SK-N-SH (cell line): ENCODE measurements at regions not wholly inside any gene's neighbourhood (a gene's known extent, or its start where the extent isn't known, plus 50 kb on each side); places are given as distances from the start of the nearest gene placed in this dataset.

ENCODE experiments used
- CTCF ChIA-PET: fragments of 300-600, 350-600 bp; formaldehyde crosslinking; extraction: SDS; loops from one replicate; lab custom pipeline; 2021; lab: Yijun Ruan, JAX
- POLR2A ChIA-PET: fragments of 350-600 bp; sonication (Branson Sonifier 250); formaldehyde crosslinking; extraction: SDS; loops from one replicate; lab custom pipeline; 2020; ENCODE audit warnings: antibody characterized with exemption, inconsistent platforms; lab: Yijun Ruan, JAX
- DNase-seq: peaks from one replicate; pipeline ENCODE4 v3.0.0; 2012
- H2AFZ ChIP-seq: fragments of 200-600 bp; sonication (generic); 2 replicates; pipeline ENCODE4 v1.8.1; 2016; ENCODE audit warnings: antibody characterized with exemption, mild to moderate bottlenecking, low read depth
- H3F3A ChIP-seq: fragments of 200-600 bp; sonication (generic); replicated peaks from 2 replicates; pipeline ENCODE3; 2016; ENCODE audit warnings: antibody characterized with exemption, mild to moderate bottlenecking; ENCODE audit not compliant: insufficient read depth
- H3K27ac ChIP-seq, 2 experiments: fragments of 200-500 bp in 1 of 2; fragments of 200-600 bp in 1 of 2; sonication (Bioruptor generic) in 1 of 2; sonication (generic), shearing (Covaris generic) in 1 of 2; 2 replicates each; pipeline versions ENCODE4 v1.5.1 to v1.6.1; 2014 to 2016; ENCODE audit warnings: low read depth in 2 of 2, inconsistent platforms in 1 of 2, low read length in 1 of 2, mild to moderate bottlenecking in 1 of 2, mixed read lengths in 1 of 2
- H3K27me3 ChIP-seq: fragments of 200-600 bp; sonication (generic), shearing (Covaris generic); 2 replicates; pipeline ENCODE4 v1.6.1; 2016; ENCODE audit warnings: mixed run types; ENCODE audit not compliant: insufficient read depth
- H3K36me3 ChIP-seq, 2 experiments: fragments of 200-500 bp in 1 of 2; fragments of 200-600 bp in 1 of 2; sonication (Bioruptor generic) in 1 of 2; sonication (generic) in 1 of 2; replicated peaks in 1 of 2; 2 replicates each; pipeline versions ENCODE3 to v1.5.1; 2014 to 2016; ENCODE audit warnings: low read length in 1 of 2, mild to moderate bottlenecking in 1 of 2; ENCODE audit not compliant: insufficient read depth in 2 of 2, control insufficient read depth in 1 of 2
- H3K4me1 ChIP-seq, 2 experiments: fragments of 200-500 bp in 1 of 2; fragments of 200-600 bp in 1 of 2; sonication (Bioruptor generic) in 1 of 2; sonication (generic), shearing (Covaris generic) in 1 of 2; 2 replicates each; pipeline versions ENCODE4 v1.5.1 to v1.6.1; 2014 to 2016; ENCODE audit warnings: low read depth in 1 of 2, low read length in 1 of 2, mixed run types in 1 of 2; ENCODE audit not compliant: insufficient read depth in 2 of 2, control insufficient read depth in 1 of 2
- H3K4me2 ChIP-seq: fragments of 200-600 bp; sonication (generic), shearing (Covaris generic); 2 replicates; pipeline ENCODE4 v1.6.1; 2017; ENCODE audit warnings: mixed run types
- H3K4me3 ChIP-seq, 2 experiments: fragments of 200-500 bp in 1 of 2; fragments of 200-600 bp in 1 of 2; sonication (Bioruptor generic) in 1 of 2; sonication (generic), shearing (Covaris generic) in 1 of 2; 2 replicates each; pipeline versions ENCODE4 v1.5.1 to v1.8.1; 2014 to 2016; ENCODE audit warnings: low read depth in 2 of 2, inconsistent platforms in 1 of 2, low read length in 1 of 2, mild to moderate bottlenecking in 1 of 2, mixed read lengths in 1 of 2, moderate library complexity in 1 of 2
- H3K79me2 ChIP-seq: fragments of 200-600 bp; sonication (generic); 2 replicates; pipeline ENCODE4 v1.8.1; 2017; ENCODE audit warnings: mild to moderate bottlenecking; ENCODE audit not compliant: insufficient read depth
- H3K9ac ChIP-seq: fragments of 200-600 bp; sonication (generic); 2 replicates; pipeline ENCODE4 v1.6.1; 2017; ENCODE audit warnings: mixed run types
- H3K9me2 ChIP-seq: fragments of 200-600 bp; sonication (generic); 2 replicates; pipeline ENCODE4 v1.6.1; 2017; ENCODE audit warnings: mixed run types
- H3K9me3 ChIP-seq: fragments of 200-600 bp; sonication (generic); 2 replicates; pipeline ENCODE4 v1.6.1; 2017; ENCODE audit warnings: mixed run types, mild to moderate bottlenecking, moderate library complexity
- H4K20me1 ChIP-seq: fragments of 200-600 bp; sonication (generic); 2 replicates; pipeline ENCODE4 v1.6.1; 2017; ENCODE audit warnings: mild to moderate bottlenecking, mixed run types; ENCODE audit not compliant: insufficient read depth
- CHD2 ChIP-seq: fragments of 150-350 bp; IDR thresholded peaks from 2 replicates; pipeline ENCODE4 v1.6.1; 2018; ENCODE audit warnings: low read length; ENCODE audit not compliant: partially characterized antibody
- EZH2phosphoT487 ChIP-seq: fragments of 200-600 bp; sonication (generic); IDR thresholded peaks from 2 replicates; pipeline ENCODE4 v1.6.1; 2017; ENCODE audit warnings: low read depth, mixed run types, mild to moderate bottlenecking, antibody characterized with exemption, moderate library complexity, borderline replicate concordance
- FOSL2 ChIP-seq: IDR thresholded peaks from 2 replicates; pipeline ENCODE4 v1.4.0; 2012; ENCODE audit warnings: low read depth, mild to moderate bottlenecking, moderate library complexity, borderline replicate concordance
- FOXJ3 ChIP-seq: sonication (generic); formaldehyde crosslinking; IDR thresholded peaks from 2 replicates; pipeline ENCODE4 v1.5.1; 2020; ENCODE audit warnings: mild to moderate bottlenecking, missing genetic modification reagents
- GABPA ChIP-seq: IDR thresholded peaks from 2 replicates; pipeline ENCODE4 v1.4.0; 2012; ENCODE audit warnings: low read depth, mild to moderate bottlenecking
- JUND ChIP-seq: IDR thresholded peaks from 2 replicates; pipeline ENCODE4 v1.4.0; 2012
- MEF2A ChIP-seq: IDR thresholded peaks from 2 replicates; pipeline ENCODE4 v1.4.0; 2012; ENCODE audit warnings: low read depth, borderline replicate concordance
- NRF1 ChIP-seq: IDR thresholded peaks from 2 replicates; pipeline ENCODE4 v1.6.1; 2012; ENCODE audit warnings: low read depth, mild to moderate bottlenecking, low read length
- POLR2AphosphoS5 ChIP-seq: IDR thresholded peaks from 2 replicates; pipeline ENCODE4 v1.6.1; 2012; ENCODE audit warnings: low read depth, low read length
- RFX5 ChIP-seq: IDR thresholded peaks from 2 replicates; pipeline ENCODE4 v1.6.1; 2012; ENCODE audit warnings: mild to moderate bottlenecking, improper control_type of control experiment, low read length
- SIN3A ChIP-seq: IDR thresholded peaks from 2 replicates; pipeline ENCODE4 v1.6.1; 2012; ENCODE audit warnings: low read depth, mild to moderate bottlenecking, low read length, moderate library complexity, borderline replicate concordance
- TAF1 ChIP-seq: IDR thresholded peaks from 2 replicates; pipeline ENCODE4 v1.6.1; 2012; ENCODE audit warnings: low read depth, mild to moderate bottlenecking, low read length, moderate library complexity, borderline replicate concordance
- TCF12 ChIP-seq: IDR thresholded peaks from 2 replicates; pipeline ENCODE4 v1.4.0; 2012
- YY1 ChIP-seq: IDR thresholded peaks from 2 replicates; pipeline ENCODE4 v1.4.0; 2012; ENCODE audit warnings: low read depth, mild to moderate bottlenecking
- WGBS: methylation state at CpG from one replicate; pipeline ENCODE4 v1.1.6; 2017; ENCODE audit warnings: low lambda C conversion rate; 5-methylcytosine and 5-hydroxymethylcytosine counted together
- TF ChIP-seq, protein P1 (sequence below): fragments of 150-350 bp; IDR thresholded peaks from 2 replicates; pipeline ENCODE4 v1.6.1; 2017; ENCODE audit warnings: antibody characterized with exemption, low read length, low read depth, borderline replicate concordance
- TF ChIP-seq, protein P2 (sequence below): IDR thresholded peaks from 2 replicates; pipeline ENCODE4 v1.6.1; 2012; ENCODE audit warnings: mild to moderate bottlenecking, low read depth, low read length, moderate library complexity
- TF ChIP-seq, protein P3 (sequence below): fragments of 150-350 bp; IDR thresholded peaks from 2 replicates; pipeline ENCODE4 v1.6.1; 2016; ENCODE audit warnings: mild to moderate bottlenecking, low read depth, low read length
- TF ChIP-seq, protein P4 (sequence below): fragments of 200-600 bp; sonication (generic); IDR thresholded peaks from 2 replicates; pipeline ENCODE4 v1.6.1; 2017; ENCODE audit warnings: antibody characterized with exemption, mild to moderate bottlenecking, moderate library complexity
- TF ChIP-seq, protein P5 (sequence below): IDR thresholded peaks from 2 replicates; pipeline ENCODE4 v1.4.0; 2012; ENCODE audit warnings: low read depth, borderline replicate concordance

DNA sequence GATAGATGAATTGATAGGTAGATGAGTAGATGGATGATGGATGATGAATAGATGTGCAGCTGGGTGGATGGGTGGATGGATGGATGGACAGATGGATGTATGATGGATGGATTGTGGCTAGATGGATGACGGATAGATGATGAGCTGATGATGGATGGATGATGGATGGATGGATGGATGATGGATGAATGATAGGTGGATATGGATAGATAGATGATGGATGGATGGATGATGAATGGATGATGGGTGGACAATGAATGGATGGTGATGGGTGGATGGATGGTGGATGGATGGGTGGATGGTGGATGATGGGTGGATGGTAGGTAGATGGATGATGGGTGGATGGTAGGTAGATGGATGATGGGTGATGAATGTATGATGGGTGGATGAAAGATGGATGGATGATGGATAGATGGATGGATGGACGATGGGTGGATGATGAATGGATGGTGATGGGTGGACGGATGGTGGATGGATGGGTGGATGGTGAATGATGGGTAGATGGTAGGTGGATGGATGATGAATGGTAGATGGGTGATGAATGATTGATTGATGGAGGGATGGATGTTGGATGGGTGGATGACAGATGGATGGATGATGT, 1261.7 kb downstream of the BRD1 start:
- no peaks in the 10 kb centered on the region for H3K9me2 ChIP-seq
- no peak for DNase-seq
- no peak overlapping the region for H3K27ac ChIP-seq
- WGBS: 25% methylated on average over 3 of the region's 3 CpGs
- ChIA-PET CTCF (interaction anchor here (0.6 to 2.3 kb wide), 2 partner anchors 11 to 739 kb away, joined by 3 to 6 read pairs; no protein-coding TSS in a partner anchor), POLR2A (no interaction called here)
- no peaks in the 10 kb centered on the region for H3K9me3 ChIP-seq
- no peaks in the 10 kb centered on the region for H3F3A ChIP-seq
- no peak overlapping the region for H3K9ac ChIP-seq
- H3K4me3 ChIP-seq: no peak overlapping the region
- no peaks in the 10 kb centered on the region for H3K36me3 ChIP-seq
- H4K20me1 ChIP-seq: no peaks in the 10 kb centered on the region
- H2AFZ ChIP-seq: no peak overlapping the region
- no peaks in the 10 kb centered on the region for H3K79me2 ChIP-seq
- no peak for TF ChIP-seq FOSL2
- no peak for TF ChIP-seq JUND
- TF ChIP-seq, protein P1, sequence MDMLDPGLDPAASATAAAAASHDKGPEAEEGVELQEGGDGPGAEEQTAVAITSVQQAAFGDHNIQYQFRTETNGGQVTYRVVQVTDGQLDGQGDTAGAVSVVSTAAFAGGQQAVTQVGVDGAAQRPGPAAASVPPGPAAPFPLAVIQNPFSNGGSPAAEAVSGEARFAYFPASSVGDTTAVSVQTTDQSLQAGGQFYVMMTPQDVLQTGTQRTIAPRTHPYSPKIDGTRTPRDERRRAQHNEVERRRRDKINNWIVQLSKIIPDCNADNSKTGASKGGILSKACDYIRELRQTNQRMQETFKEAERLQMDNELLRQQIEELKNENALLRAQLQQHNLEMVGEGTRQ: no peak
- no peak for TF ChIP-seq FOXJ3
- TF ChIP-seq POLR2AphosphoS5: no peak
- TF ChIP-seq, protein P2, sequence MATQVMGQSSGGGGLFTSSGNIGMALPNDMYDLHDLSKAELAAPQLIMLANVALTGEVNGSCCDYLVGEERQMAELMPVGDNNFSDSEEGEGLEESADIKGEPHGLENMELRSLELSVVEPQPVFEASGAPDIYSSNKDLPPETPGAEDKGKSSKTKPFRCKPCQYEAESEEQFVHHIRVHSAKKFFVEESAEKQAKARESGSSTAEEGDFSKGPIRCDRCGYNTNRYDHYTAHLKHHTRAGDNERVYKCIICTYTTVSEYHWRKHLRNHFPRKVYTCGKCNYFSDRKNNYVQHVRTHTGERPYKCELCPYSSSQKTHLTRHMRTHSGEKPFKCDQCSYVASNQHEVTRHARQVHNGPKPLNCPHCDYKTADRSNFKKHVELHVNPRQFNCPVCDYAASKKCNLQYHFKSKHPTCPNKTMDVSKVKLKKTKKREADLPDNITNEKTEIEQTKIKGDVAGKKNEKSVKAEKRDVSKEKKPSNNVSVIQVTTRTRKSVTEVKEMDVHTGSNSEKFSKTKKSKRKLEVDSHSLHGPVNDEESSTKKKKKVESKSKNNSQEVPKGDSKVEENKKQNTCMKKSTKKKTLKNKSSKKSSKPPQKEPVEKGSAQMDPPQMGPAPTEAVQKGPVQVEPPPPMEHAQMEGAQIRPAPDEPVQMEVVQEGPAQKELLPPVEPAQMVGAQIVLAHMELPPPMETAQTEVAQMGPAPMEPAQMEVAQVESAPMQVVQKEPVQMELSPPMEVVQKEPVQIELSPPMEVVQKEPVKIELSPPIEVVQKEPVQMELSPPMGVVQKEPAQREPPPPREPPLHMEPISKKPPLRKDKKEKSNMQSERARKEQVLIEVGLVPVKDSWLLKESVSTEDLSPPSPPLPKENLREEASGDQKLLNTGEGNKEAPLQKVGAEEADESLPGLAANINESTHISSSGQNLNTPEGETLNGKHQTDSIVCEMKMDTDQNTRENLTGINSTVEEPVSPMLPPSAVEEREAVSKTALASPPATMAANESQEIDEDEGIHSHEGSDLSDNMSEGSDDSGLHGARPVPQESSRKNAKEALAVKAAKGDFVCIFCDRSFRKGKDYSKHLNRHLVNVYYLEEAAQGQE: no peak
- no peak for TF ChIP-seq YY1
- no peak for TF ChIP-seq TCF12
- no peak for TF ChIP-seq RFX5
- no peak for TF ChIP-seq TAF1
- TF ChIP-seq CHD2: no peak
- no peak for TF ChIP-seq GABPA
- no peak for TF ChIP-seq SIN3A
- TF ChIP-seq EZH2phosphoT487: no peak
- no peak for TF ChIP-seq MEF2A
- TF ChIP-seq, protein P3, sequence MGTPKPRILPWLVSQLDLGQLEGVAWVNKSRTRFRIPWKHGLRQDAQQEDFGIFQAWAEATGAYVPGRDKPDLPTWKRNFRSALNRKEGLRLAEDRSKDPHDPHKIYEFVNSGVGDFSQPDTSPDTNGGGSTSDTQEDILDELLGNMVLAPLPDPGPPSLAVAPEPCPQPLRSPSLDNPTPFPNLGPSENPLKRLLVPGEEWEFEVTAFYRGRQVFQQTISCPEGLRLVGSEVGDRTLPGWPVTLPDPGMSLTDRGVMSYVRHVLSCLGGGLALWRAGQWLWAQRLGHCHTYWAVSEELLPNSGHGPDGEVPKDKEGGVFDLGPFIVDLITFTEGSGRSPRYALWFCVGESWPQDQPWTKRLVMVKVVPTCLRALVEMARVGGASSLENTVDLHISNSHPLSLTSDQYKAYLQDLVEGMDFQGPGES: no peak
- TF ChIP-seq, protein P4, sequence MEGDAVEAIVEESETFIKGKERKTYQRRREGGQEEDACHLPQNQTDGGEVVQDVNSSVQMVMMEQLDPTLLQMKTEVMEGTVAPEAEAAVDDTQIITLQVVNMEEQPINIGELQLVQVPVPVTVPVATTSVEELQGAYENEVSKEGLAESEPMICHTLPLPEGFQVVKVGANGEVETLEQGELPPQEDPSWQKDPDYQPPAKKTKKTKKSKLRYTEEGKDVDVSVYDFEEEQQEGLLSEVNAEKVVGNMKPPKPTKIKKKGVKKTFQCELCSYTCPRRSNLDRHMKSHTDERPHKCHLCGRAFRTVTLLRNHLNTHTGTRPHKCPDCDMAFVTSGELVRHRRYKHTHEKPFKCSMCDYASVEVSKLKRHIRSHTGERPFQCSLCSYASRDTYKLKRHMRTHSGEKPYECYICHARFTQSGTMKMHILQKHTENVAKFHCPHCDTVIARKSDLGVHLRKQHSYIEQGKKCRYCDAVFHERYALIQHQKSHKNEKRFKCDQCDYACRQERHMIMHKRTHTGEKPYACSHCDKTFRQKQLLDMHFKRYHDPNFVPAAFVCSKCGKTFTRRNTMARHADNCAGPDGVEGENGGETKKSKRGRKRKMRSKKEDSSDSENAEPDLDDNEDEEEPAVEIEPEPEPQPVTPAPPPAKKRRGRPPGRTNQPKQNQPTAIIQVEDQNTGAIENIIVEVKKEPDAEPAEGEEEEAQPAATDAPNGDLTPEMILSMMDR: no peak
- TF ChIP-seq, protein P5, sequence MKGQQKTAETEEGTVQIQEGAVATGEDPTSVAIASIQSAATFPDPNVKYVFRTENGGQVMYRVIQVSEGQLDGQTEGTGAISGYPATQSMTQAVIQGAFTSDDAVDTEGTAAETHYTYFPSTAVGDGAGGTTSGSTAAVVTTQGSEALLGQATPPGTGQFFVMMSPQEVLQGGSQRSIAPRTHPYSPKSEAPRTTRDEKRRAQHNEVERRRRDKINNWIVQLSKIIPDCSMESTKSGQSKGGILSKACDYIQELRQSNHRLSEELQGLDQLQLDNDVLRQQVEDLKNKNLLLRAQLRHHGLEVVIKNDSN: no peak
- no peak for TF ChIP-seq NRF1
- H3K4me2 ChIP-seq: no peak overlapping the region
- peaks cover 0 to 22% of the 10 kb centered on the region in 2 experiments; a peak in 1 of 4 replicates for H3K4me1 ChIP-seq
- no peaks in the 10 kb centered on the region for H3K27me3 ChIP-seq
